ENCODE measurements at regions not wholly inside any gene's neighbourhood (a gene's known extent, or its start where the extent isn't known, plus 50 kb on each side); places are given as distances from the start of the nearest gene placed in this dataset.

- TF ChIP-seq SIRT6 (IDR thresholded peaks at IDR 0.05; ENCODE audit: low read length) (no peak), RXRA (IDR thresholded peaks at IDR 0.05; ENCODE audit: insufficient read depth, low read depth, low read length) (no peak), CBX5 (IDR thresholded peaks at IDR 0.05; ENCODE audit: low read depth, low read length) (no peak)
These were observed 163.3 kb upstream of the MBNL1 start (continued) for GRCh38 chr3:152105446-152105845.
